ENCODE measurements at regions not wholly inside any gene's neighbourhood (a gene's known extent, or its start where the extent isn't known, plus 50 kb on each side); places are given as distances from the start of the nearest gene placed in this dataset.

DNA sequence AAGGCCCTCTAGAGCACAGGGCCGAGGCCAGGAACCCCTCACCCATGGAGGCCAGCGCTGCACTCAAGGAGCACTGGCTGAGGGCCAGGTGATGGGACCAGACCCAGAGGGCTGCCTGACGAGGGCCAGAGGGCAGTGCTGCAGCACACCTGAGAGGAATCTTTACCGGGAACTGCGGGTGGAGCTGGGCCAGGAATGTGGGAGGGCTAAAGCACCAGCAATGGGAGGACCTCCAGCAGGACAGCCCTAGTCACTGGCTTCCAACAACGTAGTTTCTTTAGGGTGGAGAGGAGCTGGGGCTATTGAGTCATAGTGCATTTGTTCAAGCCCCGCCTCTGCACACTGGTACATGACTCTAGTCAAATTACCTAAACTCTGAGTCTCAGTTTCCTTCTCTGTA lies 143.4 kb downstream of the TMEM17 start:
- H3K4me3 ChIP-seq (ENCODE audit: low read depth, low read length), result no peak overlapping the region
- TF ChIP-seq, protein P1, sequence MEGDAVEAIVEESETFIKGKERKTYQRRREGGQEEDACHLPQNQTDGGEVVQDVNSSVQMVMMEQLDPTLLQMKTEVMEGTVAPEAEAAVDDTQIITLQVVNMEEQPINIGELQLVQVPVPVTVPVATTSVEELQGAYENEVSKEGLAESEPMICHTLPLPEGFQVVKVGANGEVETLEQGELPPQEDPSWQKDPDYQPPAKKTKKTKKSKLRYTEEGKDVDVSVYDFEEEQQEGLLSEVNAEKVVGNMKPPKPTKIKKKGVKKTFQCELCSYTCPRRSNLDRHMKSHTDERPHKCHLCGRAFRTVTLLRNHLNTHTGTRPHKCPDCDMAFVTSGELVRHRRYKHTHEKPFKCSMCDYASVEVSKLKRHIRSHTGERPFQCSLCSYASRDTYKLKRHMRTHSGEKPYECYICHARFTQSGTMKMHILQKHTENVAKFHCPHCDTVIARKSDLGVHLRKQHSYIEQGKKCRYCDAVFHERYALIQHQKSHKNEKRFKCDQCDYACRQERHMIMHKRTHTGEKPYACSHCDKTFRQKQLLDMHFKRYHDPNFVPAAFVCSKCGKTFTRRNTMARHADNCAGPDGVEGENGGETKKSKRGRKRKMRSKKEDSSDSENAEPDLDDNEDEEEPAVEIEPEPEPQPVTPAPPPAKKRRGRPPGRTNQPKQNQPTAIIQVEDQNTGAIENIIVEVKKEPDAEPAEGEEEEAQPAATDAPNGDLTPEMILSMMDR (IDR thresholded peaks at IDR 0.05; ENCODE audit: low read depth, low read length), result no peak

GRCh38 chr2:62361964-62362363 lies 144.0 kb downstream of the TMEM17 start:
- TF ChIP-seq, protein P1 (IDR thresholded peaks at IDR 0.05; ENCODE audit: low read depth, low read length), result no peak
- H3K4me3 ChIP-seq (ENCODE audit: low read depth, low read length), result no peak overlapping the region

- TF ChIP-seq, protein P1 (IDR thresholded peaks at IDR 0.05; ENCODE audit: low read depth, low read length), result no peak
- no peak overlapping the region for H3K4me3 ChIP-seq (ENCODE audit: low read depth, low read length)
Measured at GRCh38 chr2:62354771-62355561, 151.0 kb downstream of the TMEM17 start.

- TF ChIP-seq, protein P1 (IDR thresholded peaks at IDR 0.05; ENCODE audit: low read depth, low read length), result no peak
- H3K4me3 ChIP-seq (ENCODE audit: low read depth, low read length), result no peak overlapping the region
Measured at GRCh38 chr2:62352031-62352430, 154.0 kb downstream of the TMEM17 start.

GRCh38 chr2:62349788-62350187 lies 153.9 kb downstream of the B3GNT2 start:
- TF ChIP-seq, protein P1 (IDR thresholded peaks at IDR 0.05; ENCODE audit: low read depth, low read length), result no peak
- no peak overlapping the region for H3K4me3 ChIP-seq (ENCODE audit: low read depth, low read length)

DNA sequence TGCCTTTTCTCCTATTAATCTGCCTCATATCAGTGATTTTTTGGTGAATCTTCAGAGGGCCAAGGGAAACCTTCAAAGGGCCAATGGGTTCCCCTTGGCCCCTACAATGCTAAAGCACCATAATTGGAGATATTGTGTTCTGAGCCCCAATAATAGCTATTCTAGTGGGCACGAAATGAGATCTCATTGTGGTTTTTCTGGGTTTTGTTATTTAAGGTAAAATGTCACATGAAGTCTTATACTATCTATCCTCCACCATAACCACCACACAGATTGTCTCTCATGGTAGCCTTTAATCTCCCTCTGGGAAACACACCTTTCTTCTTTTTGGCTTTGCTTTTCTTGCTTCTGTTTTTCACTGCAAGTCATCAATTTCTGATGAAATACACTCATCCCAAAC lies 152.8 kb downstream of the B3GNT2 start:
- H3K4me3 ChIP-seq (ENCODE audit: low read depth, low read length), result no peak overlapping the region
- TF ChIP-seq, protein P1 (IDR thresholded peaks at IDR 0.05; ENCODE audit: low read depth, low read length), result no peak

DNA sequence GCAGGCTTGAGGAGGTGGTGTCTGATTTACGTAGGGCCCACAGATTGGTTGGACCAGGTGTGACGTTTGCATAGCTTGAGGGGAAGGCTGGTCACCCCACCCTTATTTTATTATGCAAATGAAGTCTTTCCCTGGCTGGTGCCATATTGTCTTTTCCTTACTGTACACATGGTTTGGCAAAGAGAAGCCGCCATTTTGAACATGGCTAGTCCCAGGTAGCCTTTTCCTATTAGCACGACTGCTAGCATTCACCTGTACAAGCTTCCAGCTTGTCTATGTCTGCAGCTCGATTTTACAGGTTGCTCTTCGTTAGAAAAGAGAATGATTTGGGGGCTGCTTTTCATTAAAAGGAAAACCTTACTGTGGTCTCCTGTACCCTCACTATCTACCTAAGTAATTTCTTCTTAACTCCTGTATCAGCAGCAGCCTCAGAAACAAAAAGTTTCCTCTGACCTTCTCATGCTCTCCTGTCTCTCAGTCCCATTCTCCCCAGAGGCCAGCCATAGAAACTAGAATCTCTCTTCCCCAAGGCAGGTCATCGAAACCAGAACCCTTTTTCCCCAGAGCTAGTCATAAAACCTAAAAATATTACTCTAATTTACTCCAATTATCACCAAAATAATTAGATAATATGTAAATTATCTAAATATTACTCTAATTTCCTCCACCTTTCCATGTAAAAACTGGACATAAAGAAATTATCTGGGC lies 151.8 kb downstream of the B3GNT2 start:
- H3K4me3 ChIP-seq (ENCODE audit: low read depth, low read length), result no peak overlapping the region
- TF ChIP-seq, protein P1 (IDR thresholded peaks at IDR 0.05; ENCODE audit: low read depth, low read length), result no peak
